GM19025 (cell line): ENCODE measurements at regions not wholly inside any gene's neighbourhood (a gene's known extent, or its start where the extent isn't known, plus 50 kb on each side); places are given as distances from the start of the nearest gene placed in this dataset.
A peak's percentile ranks its signal among the peaks of the same experiment; 100 is the strongest.

ENCODE experiments used
- ATAC-seq: cut with Tn5 transposase; IDR thresholded peaks from one replicate; pipeline ENCODE4 v1.9.1; 2021; ENCODE audit warnings: mild to moderate bottlenecking, low read depth, moderate library complexity; ENCODE audit not compliant: unreplicated experiment

DNA sequence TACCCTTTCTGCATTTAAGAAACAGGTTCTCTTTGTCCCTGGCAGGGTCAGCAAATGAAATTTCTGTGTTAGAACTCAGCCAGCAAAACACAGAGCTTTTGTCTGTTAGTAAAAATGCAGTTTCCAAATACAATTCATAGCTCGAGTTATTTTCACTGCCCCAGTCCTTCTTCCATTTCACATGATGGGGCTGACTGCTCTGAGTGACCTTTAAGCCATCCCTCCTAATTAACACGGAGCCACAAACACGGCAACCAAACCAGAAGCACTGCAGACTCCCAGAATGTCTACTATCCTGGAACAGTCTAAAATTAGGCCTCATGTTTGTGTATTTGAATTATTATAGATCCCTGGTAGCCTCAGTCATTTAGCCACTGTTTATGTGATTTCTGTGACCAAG is 99.1 kb upstream of the RGS4 start:
- no peak for ATAC-seq

DNA sequence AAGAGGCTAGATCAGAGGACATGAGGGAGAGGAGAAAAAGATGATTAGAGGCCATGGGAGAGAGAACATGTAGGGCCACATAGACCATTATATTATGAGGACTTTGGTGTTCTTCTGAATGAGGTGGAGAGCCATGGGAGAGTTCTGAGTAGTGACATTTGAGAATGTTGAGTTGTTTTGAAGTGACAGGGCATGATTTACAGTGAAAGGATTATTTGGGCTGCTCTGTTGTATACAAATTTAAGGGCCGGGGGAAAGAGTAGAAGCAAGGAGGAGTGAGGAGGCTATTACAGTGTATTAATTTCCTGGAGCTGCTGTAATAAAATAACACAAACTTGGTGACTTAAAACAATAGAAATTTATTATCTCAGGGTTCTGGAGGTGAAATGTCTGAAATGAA is 102.5 kb upstream of the RGS4 start:
- ATAC-seq: no peak

DNA sequence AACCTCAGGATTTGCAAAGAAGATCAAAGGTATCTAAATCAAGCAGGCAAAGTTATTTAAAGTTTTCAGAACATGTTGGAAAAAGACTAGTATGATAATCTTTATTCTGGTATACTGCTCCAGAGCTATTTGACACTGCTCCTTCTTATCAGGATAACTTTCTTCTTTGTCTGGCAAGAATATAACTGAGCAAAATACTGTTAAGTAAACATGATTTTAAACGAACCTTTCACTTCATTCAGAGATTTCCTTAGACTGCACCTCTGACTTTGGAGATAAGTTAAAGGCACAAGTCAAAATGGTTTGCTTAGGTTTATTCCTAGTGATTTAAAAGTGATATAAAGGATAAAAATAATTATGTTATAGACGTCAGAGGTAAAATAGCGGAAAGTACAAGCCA is 103.9 kb upstream of the CCDC190 start:
- no peak for ATAC-seq

DNA sequence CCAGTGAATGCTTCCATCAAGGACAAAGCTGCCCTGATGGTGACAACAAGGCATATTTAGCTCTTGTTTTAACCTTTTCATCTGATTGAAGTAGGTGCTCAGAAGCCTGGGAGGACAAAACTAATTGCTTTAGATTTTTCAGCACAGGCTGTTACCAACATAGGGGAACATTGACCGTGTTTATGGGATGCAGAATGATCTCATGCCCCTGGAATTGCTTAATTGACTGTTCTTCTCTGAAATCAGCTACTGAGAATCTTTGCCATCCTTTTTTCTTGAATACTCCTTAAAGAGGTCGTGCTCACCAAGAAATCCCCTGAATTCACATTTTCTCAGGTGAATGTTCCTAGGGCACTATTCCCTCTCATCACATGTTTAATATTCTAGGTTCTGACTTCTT is 95.9 kb upstream of the CCDC190 start:
- ATAC-seq: no peak

DNA sequence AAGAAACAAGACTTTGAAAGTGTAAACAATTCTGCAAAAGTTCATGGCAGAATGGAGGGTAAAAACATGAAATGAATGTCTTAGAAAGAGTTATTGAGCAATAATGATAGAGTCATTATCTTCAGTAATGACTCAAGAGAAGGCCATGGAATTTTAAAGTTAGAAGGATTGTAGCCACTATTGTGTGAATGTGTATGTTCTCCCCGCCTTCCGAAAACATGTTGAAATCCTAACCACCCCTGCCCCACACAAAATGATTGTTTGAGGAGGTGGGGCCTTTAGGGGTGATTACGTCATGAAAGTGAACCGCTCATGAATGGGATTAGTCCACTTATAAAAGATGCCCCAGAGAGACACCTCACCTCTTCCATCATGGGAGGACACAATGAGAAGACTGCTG is 93.8 kb upstream of the CCDC190 start:
- no peak for ATAC-seq

DNA sequence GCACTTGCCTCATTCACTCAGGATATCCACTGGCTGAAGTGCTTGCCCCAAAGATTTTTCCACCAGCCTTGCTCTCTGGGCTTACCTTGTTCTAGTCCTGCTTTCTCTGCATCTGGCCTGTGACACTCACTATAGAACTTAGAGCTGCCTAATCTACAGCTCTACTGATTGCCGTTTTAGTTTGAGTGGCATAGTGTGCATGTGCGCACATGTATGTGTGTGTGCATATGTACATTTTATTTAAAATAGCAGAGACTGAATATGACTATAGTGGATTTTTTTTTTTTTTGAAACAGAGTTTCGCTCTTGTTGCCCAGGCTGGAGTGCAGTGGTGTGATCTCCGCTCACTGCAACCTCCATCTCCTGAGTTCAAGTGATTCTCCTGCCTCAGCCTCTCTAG is 92.0 kb upstream of the CCDC190 start:
- no peak for ATAC-seq

DNA sequence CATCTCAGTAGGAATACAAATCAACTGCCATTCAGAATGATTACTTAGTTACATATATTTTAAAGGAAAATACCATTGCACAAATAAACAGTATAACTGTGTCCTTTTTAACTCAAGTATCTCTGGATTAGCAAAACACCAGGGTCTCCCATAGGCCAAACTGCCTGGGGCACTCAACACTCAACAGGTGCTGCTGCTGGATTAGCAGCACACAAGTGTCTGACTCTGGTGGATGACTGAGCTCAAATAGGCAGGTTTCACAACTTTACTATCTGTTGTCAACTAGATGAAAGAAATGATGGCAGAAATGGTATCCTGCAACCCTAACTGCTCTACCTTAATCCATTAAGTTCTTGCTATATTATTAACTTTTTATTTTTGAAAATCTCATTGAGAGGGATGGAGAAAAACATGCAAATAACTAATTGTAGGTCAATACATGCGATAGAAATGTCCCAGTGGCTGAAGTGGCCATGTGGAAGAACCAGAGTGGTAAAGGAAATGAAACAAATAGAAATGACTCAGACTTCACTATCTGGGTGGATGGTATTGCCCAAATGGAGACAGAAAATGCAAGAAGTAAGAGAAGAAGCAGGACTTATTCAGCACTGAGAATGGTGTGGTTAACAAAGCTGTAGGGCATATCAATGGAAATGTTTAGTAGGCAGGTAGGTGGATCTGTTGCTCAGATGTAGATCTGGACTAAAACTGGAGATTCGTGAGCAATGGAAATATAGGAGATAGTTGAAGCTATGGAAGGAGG is 90.8 kb upstream of the CCDC190 start:
- ATAC-seq: peak; percentile 73

DNA sequence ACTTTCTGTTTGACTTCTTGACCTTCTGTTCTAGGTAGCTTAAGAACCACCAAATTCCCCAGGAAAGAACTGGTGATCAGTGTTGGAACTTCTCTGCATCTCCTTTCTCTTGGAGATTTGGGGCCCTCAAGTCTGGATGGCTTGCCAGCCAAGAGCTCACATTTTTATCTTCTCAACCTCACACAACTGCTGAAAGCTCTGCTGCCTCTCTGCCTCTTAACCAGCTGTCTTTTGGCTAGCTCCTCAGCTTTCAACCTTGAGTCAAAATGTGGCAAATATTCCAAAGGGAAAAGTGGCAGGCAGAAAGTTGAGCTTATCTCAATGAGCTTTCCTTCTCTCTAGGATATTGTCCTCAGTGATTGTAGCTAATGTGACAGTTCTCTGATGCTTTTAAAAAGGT is 89.2 kb upstream of the CCDC190 start:
- no peak for ATAC-seq

DNA sequence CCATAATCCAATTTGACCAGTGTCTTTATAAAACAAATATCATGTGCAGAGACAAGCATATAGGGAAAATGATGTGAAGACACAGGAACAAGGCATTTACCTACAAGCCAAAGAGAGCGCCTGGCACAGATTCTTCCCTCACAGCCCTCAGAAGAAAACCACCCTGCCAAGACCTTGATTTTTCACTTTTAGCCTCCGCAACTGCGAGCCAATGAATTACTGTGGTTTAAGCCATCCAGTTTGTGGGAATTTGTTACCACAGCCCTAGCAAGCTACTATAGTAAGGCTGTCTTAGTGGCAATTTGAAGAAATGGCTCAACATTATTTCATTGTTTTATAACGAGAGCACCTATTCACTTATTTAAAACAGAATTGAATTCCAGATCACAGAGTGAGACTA is 85.7 kb upstream of the CCDC190 start:
- no peak for ATAC-seq

DNA sequence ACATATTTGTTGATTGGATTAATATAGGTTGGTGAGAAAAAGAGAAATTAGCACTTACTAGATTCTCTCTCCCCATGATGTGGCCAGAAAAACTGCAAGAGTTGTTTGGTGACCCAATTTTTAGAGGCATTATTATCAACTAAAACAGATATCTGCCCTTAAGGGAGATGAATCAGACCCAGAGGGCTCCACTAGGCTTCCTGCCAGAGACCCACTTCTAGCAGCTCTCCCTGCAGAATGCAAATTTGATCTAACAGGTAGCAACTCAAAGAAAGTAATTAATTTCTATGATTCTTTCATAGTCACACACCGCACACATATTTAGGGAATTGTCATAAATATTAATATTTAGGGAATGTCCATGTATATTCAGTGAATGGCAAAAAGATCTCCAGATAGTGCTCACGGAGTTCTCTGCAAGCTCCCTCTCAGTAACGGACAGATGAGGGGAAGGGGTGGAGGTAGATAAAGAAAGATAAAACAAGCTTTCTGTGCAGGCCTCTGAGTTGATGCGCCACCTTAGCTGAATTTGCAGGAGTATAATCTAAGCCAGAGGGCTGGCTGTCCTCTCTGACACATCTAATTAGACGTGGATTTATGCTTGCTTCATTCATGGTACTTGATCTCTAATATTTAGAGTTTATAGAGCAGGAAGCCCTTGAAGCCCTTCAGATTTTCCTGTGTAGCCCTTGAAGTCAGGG is 84.1 kb upstream of the CCDC190 start:
- ATAC-seq: no peak

DNA sequence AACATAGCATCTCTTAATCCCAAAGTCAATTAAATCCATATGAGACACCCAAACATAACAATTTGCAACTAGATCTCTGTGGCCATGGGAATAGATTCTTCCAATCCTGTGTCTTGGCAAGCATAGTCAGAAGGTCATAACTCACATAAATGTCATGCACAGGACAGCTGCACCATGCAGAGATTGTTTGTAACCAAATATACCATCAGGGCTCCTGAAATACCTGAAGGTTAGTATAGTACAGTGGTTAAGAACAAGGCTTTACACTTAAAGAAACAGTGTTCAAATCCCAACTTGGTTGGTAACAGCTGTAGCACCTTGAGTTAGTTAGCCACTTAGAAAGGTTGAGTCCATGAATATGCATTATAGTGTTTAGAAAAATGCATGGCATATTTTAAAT is 82.6 kb upstream of the CCDC190 start:
- ATAC-seq: no peak

DNA sequence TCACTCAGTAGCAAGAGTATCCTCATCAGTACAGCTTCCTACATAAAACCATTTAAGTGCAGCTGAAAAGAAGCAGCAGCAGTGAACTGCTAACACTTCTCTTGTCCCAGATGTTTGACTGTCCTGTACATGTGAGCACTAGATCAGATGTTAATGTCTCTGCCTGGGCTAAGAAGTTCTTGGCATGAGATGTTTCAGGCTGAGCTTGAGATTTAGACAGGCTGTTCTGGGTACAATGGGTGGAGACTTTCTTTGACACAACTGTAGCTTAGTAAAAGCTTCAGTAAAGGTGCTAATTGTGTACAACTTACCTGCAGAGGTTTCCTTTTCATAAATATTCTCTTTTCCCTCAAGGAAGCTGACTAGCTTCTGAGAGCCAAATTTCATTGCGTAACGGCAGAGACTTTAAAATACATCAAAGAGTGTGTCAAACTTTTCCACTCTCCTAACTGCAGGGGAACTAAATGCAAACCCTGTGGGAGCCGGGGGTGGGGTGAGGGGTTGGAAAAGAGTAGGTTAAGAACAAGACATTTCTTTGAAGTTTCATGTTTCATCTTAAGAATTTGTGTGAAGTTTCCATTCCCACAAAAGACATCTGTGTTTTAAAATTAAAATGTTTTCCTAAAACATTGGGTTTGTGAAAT is 82.1 kb upstream of the CCDC190 start:
- no peak for ATAC-seq

DNA sequence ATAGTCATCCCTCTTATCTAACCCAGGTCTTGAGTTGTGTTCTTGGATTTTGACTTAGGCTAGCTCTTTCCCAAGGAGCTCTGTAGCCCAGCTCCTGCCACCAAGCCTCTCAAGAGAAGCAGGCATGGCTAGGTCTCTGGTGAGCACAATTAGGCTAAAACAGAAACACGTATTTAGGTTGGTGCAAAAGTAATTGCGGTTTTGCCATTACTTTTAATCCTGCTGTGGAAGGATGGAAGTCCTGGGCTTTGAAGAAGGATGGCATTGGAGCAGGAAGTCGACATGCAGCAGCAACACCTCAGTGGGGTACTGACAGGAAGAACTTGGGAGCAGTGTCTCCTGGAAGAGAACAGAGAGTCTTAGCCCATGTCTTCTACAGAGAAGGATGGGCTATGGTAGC is 80.0 kb upstream of the CCDC190 start:
- no peak for ATAC-seq

DNA sequence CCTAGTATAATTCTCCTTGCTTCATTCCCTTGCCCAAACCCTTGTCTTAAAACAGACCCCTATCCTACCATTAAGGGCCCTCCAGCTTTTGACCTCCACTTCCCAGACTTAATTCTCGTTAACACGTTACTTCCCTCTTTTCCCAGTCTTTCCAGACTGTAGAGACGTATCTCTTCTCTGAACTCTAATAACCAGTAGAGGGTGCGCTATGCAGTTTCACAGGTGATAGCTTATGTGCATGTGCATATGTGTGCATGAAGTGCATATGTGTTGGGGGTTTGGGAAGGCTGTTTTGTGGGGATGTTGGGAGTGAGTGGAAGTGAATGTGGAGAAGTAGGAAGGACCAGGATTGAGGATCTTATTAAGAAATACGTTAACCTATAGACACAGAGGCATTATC is 78.1 kb upstream of the CCDC190 start:
- no peak for ATAC-seq

DNA sequence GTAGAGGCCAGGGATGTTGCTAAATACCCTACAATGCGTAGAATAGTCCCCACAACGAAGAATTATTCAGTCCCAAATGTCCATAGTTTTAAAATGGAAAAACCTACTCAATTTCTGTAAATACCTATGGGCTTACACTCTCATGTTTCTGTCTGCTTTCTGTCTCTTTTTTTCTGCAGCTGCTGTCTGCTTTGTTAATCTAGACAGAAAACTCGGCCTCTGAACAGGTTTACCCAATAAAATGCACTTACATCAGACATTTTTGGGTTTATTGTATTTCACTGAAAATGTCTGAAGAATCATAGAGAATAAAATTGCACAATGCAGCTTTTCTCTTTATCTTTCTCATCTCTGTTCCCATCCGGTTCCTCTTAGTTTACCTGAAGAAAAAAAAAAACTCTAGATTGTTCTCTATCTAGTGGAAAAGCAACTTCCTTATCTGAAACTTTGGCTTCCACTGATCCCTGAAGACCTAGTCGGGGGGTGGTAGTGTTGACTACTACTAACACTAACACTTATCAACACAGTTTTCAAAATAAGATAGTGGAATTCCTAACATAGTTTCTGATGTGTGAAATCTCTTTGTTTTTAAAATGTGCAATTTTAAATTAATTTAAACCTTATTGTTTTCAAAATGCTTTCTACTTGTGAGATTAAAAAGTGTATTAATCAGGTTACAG is 76.9 kb upstream of the CCDC190 start:
- no peak for ATAC-seq

DNA sequence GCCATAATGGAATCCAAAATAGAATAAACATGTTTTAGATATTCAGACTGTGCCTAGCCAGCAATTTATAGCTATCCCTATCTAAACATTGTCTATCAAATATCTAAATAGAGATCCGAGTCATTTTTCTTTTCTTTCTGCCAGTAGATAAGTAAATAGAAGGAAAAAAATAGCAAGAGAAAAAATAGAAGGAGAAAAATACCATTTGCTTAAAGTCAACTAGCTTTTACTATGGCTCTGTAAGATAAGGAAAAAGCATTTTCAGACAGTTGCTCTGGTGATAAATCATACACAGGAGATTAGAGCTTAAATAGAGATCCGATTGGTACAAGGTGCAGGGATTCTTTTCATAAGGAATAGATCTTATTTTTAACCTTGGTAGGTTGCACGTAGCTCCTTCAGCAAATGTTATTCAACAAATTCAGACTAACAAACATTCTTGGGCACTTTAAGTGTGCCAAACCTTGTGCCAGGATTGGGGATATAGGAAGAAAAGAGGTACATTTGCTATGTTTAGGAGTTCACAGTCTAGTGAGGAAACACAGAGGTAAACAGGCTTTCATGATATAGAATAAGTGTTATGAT is 70.1 kb upstream of the CCDC190 start:
- no peak for ATAC-seq

DNA sequence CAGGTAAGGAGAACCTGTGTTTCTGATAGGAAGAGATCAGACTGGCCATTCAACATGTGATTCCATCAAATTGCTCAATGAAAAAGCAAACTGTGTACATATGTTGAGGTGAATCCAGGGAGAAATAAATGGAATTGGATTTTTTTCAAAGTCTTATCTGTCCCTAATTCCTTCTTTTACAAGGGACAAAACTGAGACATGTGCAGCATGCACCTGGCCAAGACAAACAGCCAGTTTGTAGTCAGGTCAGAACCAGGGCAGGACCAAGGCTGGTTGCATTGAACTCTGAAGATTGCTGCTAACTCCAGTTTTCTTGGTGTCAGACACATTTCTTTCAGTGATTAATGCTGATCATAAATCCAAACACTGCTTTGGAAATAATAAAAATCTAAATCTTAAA is 69.6 kb upstream of the CCDC190 start:
- no peak for ATAC-seq

DNA sequence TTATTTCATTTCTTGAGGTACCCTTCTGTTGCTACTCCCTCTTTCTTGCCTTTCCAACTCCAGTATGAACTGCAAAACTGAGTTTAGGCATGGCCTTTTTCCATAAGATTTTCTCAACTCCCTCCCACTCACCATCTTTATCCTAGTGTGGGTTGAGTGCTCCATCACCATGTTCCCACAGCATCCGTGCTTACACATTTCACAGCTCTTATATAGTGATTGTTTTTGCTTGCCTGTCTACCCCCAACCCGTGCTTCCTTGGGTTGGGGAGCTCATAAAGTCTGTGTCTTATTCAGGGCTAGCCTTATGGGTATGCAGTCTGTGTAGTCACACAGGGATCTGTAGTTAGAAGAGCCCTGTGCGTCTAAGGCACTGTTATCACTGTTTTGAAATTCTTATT is 68.2 kb upstream of the CCDC190 start:
- ATAC-seq: no peak

DNA sequence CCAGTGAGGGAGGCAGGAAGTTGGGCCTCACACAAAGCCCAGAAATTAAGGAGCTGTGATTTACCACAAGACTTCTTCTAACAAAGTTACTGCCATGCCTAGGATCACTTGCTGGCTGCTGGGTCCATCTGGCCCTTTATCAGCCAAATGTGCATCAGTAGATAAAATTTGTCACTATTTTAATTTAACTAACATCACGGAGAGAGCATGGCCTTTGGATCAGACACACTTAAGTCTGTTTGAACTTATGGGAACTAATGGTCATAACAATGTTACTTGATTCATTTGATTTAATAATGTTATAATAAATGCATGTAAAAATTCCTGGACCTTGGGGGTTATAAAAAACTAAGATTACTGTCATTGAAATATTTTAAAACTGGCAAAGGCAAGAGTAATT is 67.2 kb upstream of the CCDC190 start:
- ATAC-seq: no peak

DNA sequence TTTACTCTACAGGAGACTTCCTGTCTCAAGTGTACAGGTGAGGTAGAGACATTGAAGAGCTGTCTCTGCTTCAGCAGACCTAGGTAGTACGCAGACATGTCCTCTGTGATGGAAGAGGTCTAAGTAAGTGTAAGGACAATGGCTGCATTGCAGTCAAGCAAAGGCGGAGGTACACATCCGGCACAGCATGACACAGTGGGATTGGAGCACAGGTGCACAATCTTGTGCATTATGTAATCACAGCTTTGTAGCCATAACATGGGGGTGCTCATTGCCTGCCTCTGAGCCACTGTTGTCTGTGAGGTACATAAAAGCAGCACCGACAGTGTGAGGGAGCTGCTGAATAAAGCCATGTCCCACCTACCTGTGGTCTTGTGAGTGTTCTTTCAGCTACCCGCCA is 66.4 kb upstream of the CCDC190 start:
- ATAC-seq: no peak

DNA sequence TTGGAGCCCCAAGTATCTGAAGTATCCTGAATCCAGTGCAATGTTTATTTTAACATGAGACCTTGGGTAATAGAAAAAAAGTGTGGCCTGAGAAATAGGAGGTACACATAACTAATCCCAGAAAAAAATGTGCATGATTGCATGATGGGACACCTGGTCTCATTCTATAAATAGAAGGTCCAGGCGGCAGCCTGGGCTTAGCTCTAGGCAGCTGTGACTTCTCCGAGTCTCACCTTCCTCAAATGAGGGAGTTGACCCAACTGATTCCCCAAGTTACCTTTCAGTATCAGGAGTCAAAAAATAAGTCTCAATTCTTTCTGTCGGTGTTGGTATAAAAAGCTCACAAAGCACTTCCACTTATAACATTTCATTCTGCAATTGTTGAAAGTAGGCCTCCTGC is 65.9 kb upstream of the CCDC190 start:
- ATAC-seq: no peak
